Ishikawa (cell line): ENCODE measurements at regions not wholly inside any gene's neighbourhood (a gene's known extent, or its start where the extent isn't known, plus 50 kb on each side); places are given as distances from the start of the nearest gene placed in this dataset.

Experiments used
- CEBPB ChIP-seq: IDR thresholded peaks from 2 replicates; pipeline ENCODE4 v1.6.1; 2012
- CREB1 ChIP-seq: IDR thresholded peaks from 2 replicates; pipeline ENCODE4 v1.6.1; 2012; ENCODE audit warnings: low read depth
- EGR1 ChIP-seq: IDR thresholded peaks from 2 replicates; pipeline ENCODE4 v1.6.1; 2012
- EP300 ChIP-seq: IDR thresholded peaks from 2 replicates; pipeline ENCODE4 v1.6.1; 2012; ENCODE audit warnings: borderline replicate concordance
- FOXM1 ChIP-seq: IDR thresholded peaks from 2 replicates; pipeline ENCODE4 v1.6.1; 2012; ENCODE audit warnings: low read depth, borderline replicate concordance
- MAX ChIP-seq: IDR thresholded peaks from 2 replicates; pipeline ENCODE4 v1.6.1; 2012
- NFIC ChIP-seq: IDR thresholded peaks from 2 replicates; pipeline ENCODE4 v1.6.1; 2012
- RAD21 ChIP-seq: IDR thresholded peaks from 2 replicates; pipeline ENCODE4 v1.6.1; 2012; ENCODE audit warnings: low read depth
- REST ChIP-seq: IDR thresholded peaks from 2 replicates; pipeline ENCODE4 v1.6.1; 2012; ENCODE audit warnings: low read depth, mild to moderate bottlenecking
- TAF1 ChIP-seq: IDR thresholded peaks from 2 replicates; pipeline ENCODE4 v1.6.1; 2012; ENCODE audit warnings: low read depth, mild to moderate bottlenecking
- TCF12 ChIP-seq: IDR thresholded peaks from 2 replicates; pipeline ENCODE4 v1.6.1; 2012; ENCODE audit warnings: low read depth
- TEAD4 ChIP-seq: IDR thresholded peaks from 2 replicates; pipeline ENCODE4 v1.6.1; 2012
- USF1 ChIP-seq: IDR thresholded peaks from 2 replicates; pipeline ENCODE4 v1.6.1; 2012
- YY1 ChIP-seq: IDR thresholded peaks from 2 replicates; pipeline ENCODE4 v1.6.1; 2012; ENCODE audit warnings: low read depth
- ZBTB7A ChIP-seq: IDR thresholded peaks from 2 replicates; pipeline ENCODE4 v1.6.1; 2012; ENCODE audit warnings: low read depth

- no peak for TF ChIP-seq TEAD4
- TF ChIP-seq USF1: no peak
- TF ChIP-seq CREB1: no peak
- TF ChIP-seq MAX: no peak
- TF ChIP-seq EGR1: no peak
- no peak for TF ChIP-seq TCF12
Observed at GRCh38 chr17:72468841-72469240, 348.0 kb downstream of the SOX9 start.

- TF ChIP-seq YY1 (no peak), REST (no peak), MAX (no peak), FOXM1 (no peak), ZBTB7A (no peak), RAD21 (no peak), TAF1 (no peak), TEAD4 (no peak), EP300 (no peak), USF1 (no peak), TCF12 (no peak), CEBPB (no peak)
Observed at GRCh38 chr17:72470121-72470705, 349.4 kb downstream of the SOX9 start.

GRCh38 chr17:72470734-72471133 is 349.9 kb downstream of the SOX9 start:
- TF ChIP-seq CEBPB: no peak

GRCh38 chr17:72471296-72471695 is 350.5 kb downstream of the SOX9 start:
- no peak for TF ChIP-seq CEBPB
- no peak for TF ChIP-seq RAD21

- TF ChIP-seq ZBTB7A (no peak), USF1 (no peak), TAF1 (no peak), REST (no peak), FOXM1 (no peak), TCF12 (no peak), CEBPB (no peak), MAX (no peak), NFIC (no peak), EGR1 (no peak), RAD21 (no peak), TEAD4 (no peak), EP300 (no peak), CREB1 (no peak), YY1 (no peak)
Observed at GRCh38 chr17:72472106-72472505, 351.3 kb downstream of the SOX9 start.

GRCh38 chr17:72474243-72474642 is 353.4 kb downstream of the SOX9 start:
- no peak for TF ChIP-seq TCF12
- TF ChIP-seq YY1: no peak
- no peak for TF ChIP-seq REST
- TF ChIP-seq MAX: no peak
- TF ChIP-seq CEBPB: no peak
- TF ChIP-seq TAF1: no peak
- no peak for TF ChIP-seq USF1
- TF ChIP-seq CREB1: no peak
